ENCODE measurements at regions not wholly inside any gene's neighbourhood (a gene's known extent, or its start where the extent isn't known, plus 50 kb on each side); places are given as distances from the start of the nearest gene placed in this dataset.

- no peak for DNase-seq
Measured at GRCh38 chr6:82013561-82014530, 233.7 kb downstream of the IBTK start.

GRCh38 chr6:82006027-82006738 is 241.4 kb downstream of the IBTK start:
- DNase-seq, result no peak

- no peak for DNase-seq
Measured at GRCh38 chr6:82000551-82000950, 247.0 kb downstream of the IBTK start.

GRCh38 chr6:81999826-82000225 is 247.3 kb upstream of the TENT5A start:
- DNase-seq, result no peak

- no peak for DNase-seq
Measured at GRCh38 chr6:81999270-81999669, 246.8 kb upstream of the TENT5A start.

GRCh38 chr6:81998432-81998831 is 246.0 kb upstream of the TENT5A start:
- no peak for DNase-seq

GRCh38 chr6:81997090-81997926 is 244.8 kb upstream of the TENT5A start:
- no peak for DNase-seq

GRCh38 chr6:81996414-81996813 is 243.9 kb upstream of the TENT5A start:
- no peak for DNase-seq

- DNase-seq, result no peak
Measured at GRCh38 chr6:81995548-81996289, 243.2 kb upstream of the TENT5A start.

GRCh38 chr6:81988871-81989270 is 236.4 kb upstream of the TENT5A start:
- no peak for DNase-seq

- no peak for DNase-seq
Measured at GRCh38 chr6:81988446-81988845, 236.0 kb upstream of the TENT5A start.

- DNase-seq, result no peak
Measured at GRCh38 chr6:81987293-81987692, 234.8 kb upstream of the TENT5A start.

GRCh38 chr6:81985191-81985590 is 232.7 kb upstream of the TENT5A start:
- no peak for DNase-seq

GRCh38 chr6:81984599-81984998 is 232.1 kb upstream of the TENT5A start:
- no peak for DNase-seq

GRCh38 chr6:81981812-81982211 is 229.3 kb upstream of the TENT5A start:
- DNase-seq, result no peak

GRCh38 chr6:81979767-81980166 is 227.3 kb upstream of the TENT5A start:
- no peak for DNase-seq

GRCh38 chr6:81979329-81979728 is 226.8 kb upstream of the TENT5A start:
- no peak for DNase-seq

GRCh38 chr6:81978230-81978629 is 225.7 kb upstream of the TENT5A start:
- no peak for DNase-seq

GRCh38 chr6:81977486-81977885 is 225.0 kb upstream of the TENT5A start:
- DNase-seq, result no peak

GRCh38 chr6:81969814-81970213 is 217.3 kb upstream of the TENT5A start:
- DNase-seq, result no peak

GRCh38 chr6:81969011-81969410 is 216.5 kb upstream of the TENT5A start:
- no peak for DNase-seq

GRCh38 chr6:81966968-81967367 is 214.5 kb upstream of the TENT5A start:
- no peak for DNase-seq

All from NCI-H1694 treated with DMSO at 0.1 percent for 48 hours (cell line).